ENCODE measurements at regions not wholly inside any gene's neighbourhood (a gene's known extent, or its start where the extent isn't known, plus 50 kb on each side); places are given as distances from the start of the nearest gene placed in this dataset.

- TF ChIP-seq CTCF (conservative IDR thresholded peaks at IDR 0.05) (no peak), EZH2 (IDR thresholded peaks at IDR 0.05; ENCODE audit: low read depth) (no peak)
Observed at GRCh38 chrX:35590210-35590609, 207.9 kb upstream of the MAGEB16 start.
